ENCODE measurements at regions not wholly inside any gene's neighbourhood (a gene's known extent, or its start where the extent isn't known, plus 50 kb on each side); places are given as distances from the start of the nearest gene placed in this dataset.

DNA sequence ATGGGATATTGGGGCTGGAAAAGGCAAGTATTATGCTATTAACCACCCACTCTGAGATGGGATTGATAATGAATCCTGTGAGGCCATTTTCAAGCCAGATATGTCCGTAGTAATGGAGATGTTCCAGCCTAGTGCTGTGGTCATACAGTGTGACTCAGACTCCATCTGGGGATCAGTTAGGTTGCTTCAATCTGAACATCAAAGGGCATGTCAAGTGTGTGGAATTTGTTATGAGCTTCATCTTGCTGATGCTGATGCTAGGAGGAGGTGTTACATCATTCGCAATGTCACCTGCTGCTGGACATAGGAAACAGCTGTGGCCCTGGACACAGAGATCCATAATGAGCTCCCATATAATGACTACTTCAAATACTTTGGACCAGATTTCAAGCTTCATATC lies 144.7 kb downstream of the PLCE1 start:
- TF ChIP-seq, protein P1, sequence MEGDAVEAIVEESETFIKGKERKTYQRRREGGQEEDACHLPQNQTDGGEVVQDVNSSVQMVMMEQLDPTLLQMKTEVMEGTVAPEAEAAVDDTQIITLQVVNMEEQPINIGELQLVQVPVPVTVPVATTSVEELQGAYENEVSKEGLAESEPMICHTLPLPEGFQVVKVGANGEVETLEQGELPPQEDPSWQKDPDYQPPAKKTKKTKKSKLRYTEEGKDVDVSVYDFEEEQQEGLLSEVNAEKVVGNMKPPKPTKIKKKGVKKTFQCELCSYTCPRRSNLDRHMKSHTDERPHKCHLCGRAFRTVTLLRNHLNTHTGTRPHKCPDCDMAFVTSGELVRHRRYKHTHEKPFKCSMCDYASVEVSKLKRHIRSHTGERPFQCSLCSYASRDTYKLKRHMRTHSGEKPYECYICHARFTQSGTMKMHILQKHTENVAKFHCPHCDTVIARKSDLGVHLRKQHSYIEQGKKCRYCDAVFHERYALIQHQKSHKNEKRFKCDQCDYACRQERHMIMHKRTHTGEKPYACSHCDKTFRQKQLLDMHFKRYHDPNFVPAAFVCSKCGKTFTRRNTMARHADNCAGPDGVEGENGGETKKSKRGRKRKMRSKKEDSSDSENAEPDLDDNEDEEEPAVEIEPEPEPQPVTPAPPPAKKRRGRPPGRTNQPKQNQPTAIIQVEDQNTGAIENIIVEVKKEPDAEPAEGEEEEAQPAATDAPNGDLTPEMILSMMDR (IDR thresholded peaks at IDR 0.05 in 2 of 3, conservative IDR thresholded peaks at IDR 0.05 in 1 of 3; ENCODE audit: borderline replicate concordance in 1 of 3, insufficient read depth in 1 of 3, low read depth in 2 of 3, low read length in 2 of 3), result no peak
- TF ChIP-seq EZH2phosphoT487 (IDR thresholded peaks at IDR 0.05; ENCODE audit: borderline replicate concordance), result no peak
